ENCODE measurements at regions not wholly inside any gene's neighbourhood (a gene's known extent, or its start where the extent isn't known, plus 50 kb on each side); places are given as distances from the start of the nearest gene placed in this dataset.

DNA sequence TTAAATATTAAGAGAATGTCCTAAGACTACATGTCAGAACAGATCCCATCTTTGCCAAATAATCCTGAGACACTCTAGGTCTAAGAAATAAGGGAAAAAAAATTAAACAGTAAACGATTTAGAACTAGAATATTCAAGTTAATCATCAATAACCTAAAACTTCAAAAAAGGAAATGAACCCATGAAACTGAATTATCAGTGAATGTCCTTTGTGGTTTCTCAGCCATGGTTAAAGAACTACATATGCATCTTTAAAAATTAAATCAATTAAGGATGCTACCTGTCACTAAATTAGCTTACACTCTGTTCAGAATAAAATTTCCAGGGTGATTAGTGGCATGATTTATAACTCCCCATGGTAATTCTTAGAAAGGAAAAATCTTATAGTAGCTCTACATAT, 850.0 kb upstream of the C9orf72 start:
- no peak overlapping the region for H2BK120ac ChIP-seq (replicated peaks; ENCODE audit: low read depth, low read length)
- FAIRE-seq (no peak), DNase-seq (ENCODE audit: low read depth in 1 of 2, low spot score in 2 of 2) (no peak)
- TF ChIP-seq SUZ12 (IDR thresholded peaks at IDR 0.05; ENCODE audit: low read length): no peak
- TF ChIP-seq JUN (IDR thresholded peaks at IDR 0.05; ENCODE audit: low read depth, low read length): no peak
- no peak for TF ChIP-seq CREB1 (IDR thresholded peaks at IDR 0.05)
- TF ChIP-seq POLR2A (IDR thresholded peaks at IDR 0.05; ENCODE audit: control extremely low read depth in 1 of 2, low read depth in 2 of 2, low read length in 2 of 2): no peak
- no peak overlapping the region for H2BK15ac ChIP-seq (ENCODE audit: low read length)
- no peak overlapping the region for H3K27ac ChIP-seq (ENCODE audit: low read depth, low read length)
- CTCF ChIA-PET (ENCODE audit: partially characterized antibody): no interaction called here
- H3K23me2 ChIP-seq (ENCODE audit: low read depth, low read length): no peaks in the 10 kb centered on the region
- H2AK5ac ChIP-seq (ENCODE audit: low read depth, low read length): no peak overlapping the region
- no peaks in the 10 kb centered on the region for H3K9me3 ChIP-seq (ENCODE audit: insufficient read depth in 2 of 2, low read depth in 1 of 2, low read length in 1 of 2)
- no peak overlapping the region for H3K18ac ChIP-seq (ENCODE audit: extremely low read depth, low read length)
- H3K79me2 ChIP-seq (ENCODE audit: control insufficient read depth in 1 of 2, insufficient read depth in 2 of 2, low read length in 2 of 2): no peaks in the 10 kb centered on the region
- H3K56ac ChIP-seq (replicated peaks; ENCODE audit: insufficient read length, low read depth, low read length): no peak overlapping the region
- H3K4me3 ChIP-seq (ENCODE audit: extremely low read depth in 1 of 4, insufficient read depth in 2 of 4, low read depth in 3 of 4, low read length in 4 of 4): no peak overlapping the region
- no peak overlapping the region for H4K8ac ChIP-seq (ENCODE audit: extremely low read depth, insufficient read depth, low read length)
- H3K4me2 ChIP-seq (ENCODE audit: insufficient read depth in 1 of 2, low read depth in 2 of 2, low read length in 2 of 2): no peak overlapping the region
- H2BK5ac ChIP-seq (ENCODE audit: low read depth, low read length): no peak overlapping the region
- H3K23ac ChIP-seq (ENCODE audit: insufficient read length): no peak overlapping the region
- WGBS, 2 experiments (ENCODE audit: extremely low coverage in 1 of 2, insufficient coverage in 1 of 2, insufficient read length in 1 of 2, insufficient replicate concordance in 2 of 2, low coverage in 1 of 2, low lambda C conversion rate in 2 of 2, missing lambda C conversion rate in 1 of 2): 65% methylated on average over 1 of the region's 1 CpG; no CpG with 5 or more reads in 1 of the 2 experiments
- H4K91ac ChIP-seq (replicated peaks; ENCODE audit: insufficient read length, low read length): no peak overlapping the region
- H2BK20ac ChIP-seq (ENCODE audit: low read length): no peak overlapping the region
- H3K36me3 ChIP-seq (ENCODE audit: control insufficient read depth in 2 of 4, insufficient read depth in 4 of 4, low read length in 3 of 4): no peaks in the 10 kb centered on the region
- no peak overlapping the region for H2AFZ ChIP-seq (ENCODE audit: low read length)
- no peaks in the 10 kb centered on the region for H3K79me1 ChIP-seq (ENCODE audit: low read depth, low read length)
- no peak overlapping the region for H2BK12ac ChIP-seq (ENCODE audit: low read depth, low read length)
- H3K27me3 ChIP-seq (replicated peaks in 1 of 4; ENCODE audit: control insufficient read depth in 3 of 4, extremely low read depth in 1 of 4, insufficient read depth in 3 of 4, low read length in 3 of 4): no peaks in the 10 kb centered on the region
- POLR2A ChIA-PET (ENCODE audit: partially characterized antibody): no interaction called here
- no peaks in the 10 kb centered on the region for H4K20me1 ChIP-seq (replicated peaks in 1 of 2; ENCODE audit: control insufficient read depth in 1 of 2, insufficient read depth in 2 of 2, low read length in 2 of 2)
- no peak overlapping the region for H3K9ac ChIP-seq (replicated peaks in 1 of 4; ENCODE audit: extremely low read depth in 1 of 4, low read depth in 3 of 4, low read length in 3 of 4)
- no peaks in the 10 kb centered on the region for H3K4me1 ChIP-seq (replicated peaks in 1 of 4; ENCODE audit: control insufficient read depth in 3 of 4, insufficient read depth in 4 of 4, low read length in 3 of 4)
- no peak overlapping the region for H3K14ac ChIP-seq (ENCODE audit: insufficient read length)
- H4K5ac ChIP-seq (ENCODE audit: insufficient read length, low read depth, low read length): no peak overlapping the region
- no peak overlapping the region for H3K4ac ChIP-seq (replicated peaks; ENCODE audit: insufficient read length, low read depth, low read length)
